ENCODE measurements at regions not wholly inside any gene's neighbourhood (a gene's known extent, or its start where the extent isn't known, plus 50 kb on each side); places are given as distances from the start of the nearest gene placed in this dataset.

DNA sequence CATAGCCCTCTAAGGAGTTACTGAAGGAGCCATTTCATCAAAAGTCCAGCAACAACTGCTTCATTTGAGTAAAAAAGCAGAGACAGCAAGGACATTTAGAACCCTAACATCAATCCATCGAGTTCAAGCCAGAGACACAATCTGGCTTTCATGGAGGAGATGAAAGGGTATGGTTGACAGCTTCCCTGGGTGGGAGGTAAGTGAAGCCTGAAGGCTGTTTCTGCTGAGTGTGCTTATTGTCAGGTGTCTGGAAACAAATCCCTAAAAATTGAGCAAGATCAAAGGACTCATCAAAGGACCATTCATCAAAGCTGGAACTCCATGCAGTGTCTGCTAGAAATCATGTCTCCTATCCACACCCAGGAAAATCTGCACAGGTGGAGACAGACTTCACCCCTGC, 104.4 kb upstream of the CCDC196 start:
- DNase-seq = no peak

DNA sequence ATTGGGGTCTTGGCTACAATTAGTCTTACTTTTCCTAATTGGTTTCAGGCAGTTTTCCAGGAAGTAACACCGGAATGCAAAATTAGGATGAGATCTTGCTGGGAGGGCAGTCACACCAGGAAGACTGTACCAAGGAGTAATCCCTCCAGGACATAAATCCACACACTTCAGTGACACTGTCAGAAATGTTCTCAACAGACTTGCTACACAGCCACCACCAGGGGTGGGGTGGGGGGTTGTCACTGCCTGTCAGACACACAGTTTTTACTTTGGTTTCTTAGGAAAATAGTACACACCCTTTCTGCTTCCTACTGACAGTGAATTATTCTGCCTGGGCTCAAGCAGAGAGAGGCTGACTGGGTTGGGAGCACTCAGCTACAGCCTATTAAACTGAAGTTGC, 102.9 kb upstream of the CCDC196 start:
- no peak for DNase-seq

DNA sequence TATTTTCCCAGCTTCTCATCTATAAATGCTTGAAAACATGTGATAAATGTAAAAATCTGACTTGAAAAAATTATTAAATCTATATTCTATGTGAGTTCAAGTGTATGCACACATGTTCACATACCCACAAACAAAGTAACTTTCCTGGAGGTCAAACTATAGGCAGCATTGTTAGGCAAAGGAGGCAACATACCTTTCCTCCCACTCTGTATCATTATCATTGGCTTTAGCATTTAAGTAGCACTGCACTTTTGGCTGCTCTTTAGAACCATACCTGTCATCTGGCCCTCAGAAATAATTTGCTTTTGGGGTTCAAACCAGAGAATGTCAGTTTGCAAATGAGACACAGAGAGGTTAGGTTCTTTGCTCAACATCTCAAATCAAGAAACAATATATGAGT, 102.4 kb upstream of the CCDC196 start:
- no peak for DNase-seq

DNA sequence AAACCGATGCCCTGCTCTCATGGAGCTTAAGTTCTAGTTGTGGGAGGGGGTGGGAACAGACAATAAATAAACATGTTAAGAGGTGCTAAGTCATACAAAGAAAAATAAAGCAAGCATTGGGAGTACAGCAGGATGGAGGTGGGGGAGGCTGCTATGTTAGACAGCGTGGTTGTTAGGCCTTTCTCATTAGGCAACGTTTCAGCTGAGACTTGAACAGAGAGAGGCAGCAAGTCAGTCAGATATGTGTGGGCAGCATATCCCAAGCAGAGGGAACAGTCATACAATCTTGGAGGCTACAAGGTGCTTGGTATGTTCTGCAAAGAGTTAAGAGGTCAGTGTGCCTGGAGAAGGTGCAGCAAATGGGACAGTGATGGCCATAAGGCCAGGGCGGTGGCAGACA, 97.7 kb upstream of the CCDC196 start:
- DNase-seq = no peak

DNA sequence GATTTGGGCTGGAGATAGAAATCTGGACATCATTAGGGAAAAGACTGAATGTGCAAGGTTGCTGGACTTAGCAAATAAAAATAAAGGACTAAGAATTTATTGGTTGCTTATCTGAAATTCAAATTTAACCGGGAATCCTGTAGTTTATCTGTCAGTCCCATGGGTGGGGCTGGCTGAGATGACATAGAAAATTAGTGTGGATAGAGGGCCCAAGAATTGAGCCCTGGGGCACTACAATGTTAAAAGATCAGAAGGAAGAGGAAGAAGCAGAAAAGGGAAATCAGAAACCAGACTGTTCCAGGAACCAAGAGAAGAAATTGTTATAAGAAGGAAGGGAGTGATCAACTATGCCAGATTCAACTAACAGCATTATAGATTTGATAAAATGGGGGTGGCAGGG, 96.7 kb upstream of the CCDC196 start:
- no peak for DNase-seq

DNA sequence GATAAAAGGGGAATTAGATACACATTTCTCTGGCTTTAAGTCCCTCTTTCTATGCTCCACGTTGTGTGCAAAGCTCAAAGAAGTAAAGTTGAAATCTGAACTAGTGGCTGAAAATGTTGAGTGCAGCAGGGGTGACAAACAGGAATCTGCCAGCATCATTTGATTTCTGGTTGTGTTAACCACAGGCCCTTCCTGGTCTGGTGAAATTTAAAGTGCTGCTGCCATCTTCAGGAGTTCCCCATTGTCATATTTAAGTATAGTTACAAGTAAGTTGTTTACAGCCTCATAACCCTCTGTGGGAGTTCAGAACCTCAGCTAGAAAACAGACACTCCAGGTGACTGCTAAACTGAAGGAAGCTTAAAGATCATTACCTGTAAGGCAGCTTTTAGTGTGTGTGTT, 90.9 kb upstream of the CCDC196 start:
- no peak for DNase-seq

DNA sequence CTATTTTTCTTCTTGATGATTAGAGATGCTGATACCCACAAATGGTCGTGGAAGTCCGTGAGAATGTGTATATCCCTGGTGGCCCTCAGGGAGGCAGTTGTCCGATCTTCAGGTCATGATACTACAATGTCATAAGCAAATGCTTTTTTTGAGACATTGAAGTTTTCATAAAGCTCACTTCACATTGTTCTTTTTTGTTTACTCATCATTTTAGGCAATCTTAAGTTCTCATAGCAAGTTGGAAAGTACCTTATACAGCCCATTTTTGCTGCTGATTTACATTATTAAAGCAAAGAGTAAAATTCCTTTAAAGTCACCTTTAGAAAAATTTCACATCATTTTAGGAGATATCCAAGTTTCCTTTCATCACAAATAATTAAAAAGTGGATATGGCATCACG, 90.0 kb upstream of the CCDC196 start:
- no peak for DNase-seq

DNA sequence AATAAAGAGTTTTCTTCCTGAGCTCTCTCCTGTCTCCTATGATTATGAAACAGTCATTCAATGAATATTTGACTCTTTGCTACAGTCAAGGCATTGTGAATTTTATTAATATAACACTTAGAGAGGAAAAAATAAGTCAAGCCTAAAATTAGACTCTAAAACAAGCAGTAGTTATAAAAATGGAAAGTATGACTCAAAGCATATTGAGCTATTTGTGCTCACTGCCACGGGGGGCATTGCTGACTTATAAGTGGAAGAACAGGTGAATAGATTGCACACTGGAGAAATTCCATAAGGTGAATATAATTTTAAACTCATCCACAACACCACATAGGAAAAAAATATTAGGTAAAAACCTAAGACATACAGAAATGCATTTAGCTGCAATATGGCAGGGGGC, 87.7 kb upstream of the CCDC196 start:
- no peak for DNase-seq

DNA sequence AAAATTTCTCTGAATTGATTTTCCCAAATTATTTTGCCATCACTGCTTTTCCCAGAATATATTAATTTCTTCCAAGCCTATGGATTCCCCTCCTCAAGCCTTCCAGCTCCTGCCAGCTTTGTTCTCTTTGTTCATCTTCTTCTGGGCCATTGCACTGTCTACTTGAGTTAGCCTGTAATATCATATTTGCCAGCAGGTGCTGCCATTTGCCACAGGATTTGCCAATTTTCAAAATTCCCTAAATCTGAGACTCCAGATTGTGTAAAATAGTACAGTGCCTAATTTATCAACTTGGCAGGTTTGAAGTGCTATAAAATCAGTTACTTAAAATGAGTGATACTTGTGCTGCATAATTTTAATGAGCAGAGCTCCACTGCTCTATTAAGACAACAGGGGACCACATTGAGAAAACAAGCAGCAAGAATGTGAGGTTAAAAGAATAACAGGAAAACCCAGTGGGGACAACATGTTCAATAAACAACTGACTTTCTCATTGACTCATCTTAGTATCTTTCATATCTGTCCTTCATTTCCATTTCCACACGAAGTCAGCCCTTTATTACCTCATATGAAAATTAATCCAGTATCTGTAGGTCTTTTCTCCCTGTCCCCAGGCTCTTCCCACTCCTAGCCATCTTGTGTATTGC, 84.6 kb upstream of the CCDC196 start:
- DNase-seq = no peak

DNA sequence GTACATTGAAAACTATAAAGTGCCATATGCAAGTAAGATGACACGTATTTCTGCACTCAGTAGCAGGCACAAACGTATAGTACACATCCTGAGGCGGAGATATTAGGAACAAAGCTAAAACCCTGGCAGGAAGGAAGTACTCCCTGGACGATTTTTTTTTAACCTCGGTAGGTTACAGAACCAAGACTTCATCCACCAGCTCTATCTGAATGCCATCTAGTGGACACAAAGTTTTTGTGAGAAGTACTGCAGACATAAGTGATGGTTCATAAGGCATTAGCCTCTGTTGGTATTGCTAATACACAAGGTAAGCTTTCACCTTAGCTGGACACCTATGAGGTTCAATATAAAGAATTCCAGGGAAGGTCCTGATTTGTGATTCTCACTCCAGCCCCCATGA, 83.0 kb upstream of the CCDC196 start:
- DNase-seq = no peak

DNA sequence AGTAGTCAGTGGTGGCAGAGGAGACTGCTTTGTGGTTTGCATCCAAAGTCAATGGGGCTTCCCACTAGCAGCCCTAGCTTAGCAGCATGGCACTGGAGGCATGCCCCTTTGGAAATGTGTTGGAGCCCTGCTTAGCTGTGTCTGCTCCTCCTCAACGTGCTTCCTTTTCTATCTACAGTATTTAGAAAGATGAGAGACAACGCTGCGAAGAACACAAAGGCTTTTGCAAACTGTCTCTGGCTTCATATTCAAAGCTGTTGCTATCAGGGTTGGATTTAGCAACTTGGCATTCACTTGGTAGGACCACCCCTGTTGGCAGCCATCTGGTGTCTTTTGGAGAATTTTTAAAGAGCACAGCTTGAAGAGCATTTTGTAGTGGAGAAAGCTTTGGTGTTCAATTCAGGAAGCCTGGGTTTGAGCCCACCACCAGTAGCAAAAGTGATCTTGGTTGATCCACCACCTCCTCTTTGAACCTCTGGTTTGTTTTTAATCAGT, 82.1 kb upstream of the CCDC196 start:
- DNase-seq = no peak

DNA sequence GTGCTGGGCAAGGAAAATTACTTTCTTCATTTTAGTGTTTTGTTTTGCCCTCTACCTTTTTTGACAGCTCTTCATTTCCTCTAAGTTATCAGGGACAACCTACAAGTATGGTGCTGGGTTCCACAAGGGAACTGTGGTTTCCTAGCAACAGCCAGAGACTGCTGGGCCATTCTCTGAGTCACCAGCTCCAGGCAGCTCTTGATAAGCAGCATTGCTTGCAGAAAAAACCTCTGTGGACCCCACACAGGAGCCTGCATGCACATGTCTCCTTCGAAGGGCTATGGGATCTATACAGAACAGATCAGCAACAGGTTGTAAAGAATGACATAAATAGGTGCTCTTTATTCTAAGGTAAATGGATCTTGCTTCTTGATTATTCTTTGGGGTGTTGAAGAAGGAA, 81.0 kb upstream of the CCDC196 start:
- no peak for DNase-seq

DNA sequence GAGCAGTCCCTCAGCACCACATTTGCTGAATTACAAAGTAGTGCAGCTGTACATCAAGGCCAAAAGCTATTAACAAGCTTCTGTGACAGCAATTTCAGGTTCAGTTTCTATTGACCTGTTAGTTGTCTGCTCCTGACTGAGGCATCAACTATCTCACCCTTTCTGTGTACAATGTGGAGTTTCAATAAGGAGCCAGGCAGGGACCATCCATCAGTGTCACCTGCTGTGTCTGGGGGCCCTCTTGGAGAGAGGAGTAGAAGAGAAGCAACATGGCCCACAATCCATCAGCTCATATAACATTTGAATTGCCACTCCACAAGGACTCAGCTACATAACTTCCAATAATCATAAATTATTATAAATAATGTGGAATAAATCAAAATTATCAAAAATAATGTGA, 72.3 kb upstream of the CCDC196 start:
- no peak for DNase-seq

DNA sequence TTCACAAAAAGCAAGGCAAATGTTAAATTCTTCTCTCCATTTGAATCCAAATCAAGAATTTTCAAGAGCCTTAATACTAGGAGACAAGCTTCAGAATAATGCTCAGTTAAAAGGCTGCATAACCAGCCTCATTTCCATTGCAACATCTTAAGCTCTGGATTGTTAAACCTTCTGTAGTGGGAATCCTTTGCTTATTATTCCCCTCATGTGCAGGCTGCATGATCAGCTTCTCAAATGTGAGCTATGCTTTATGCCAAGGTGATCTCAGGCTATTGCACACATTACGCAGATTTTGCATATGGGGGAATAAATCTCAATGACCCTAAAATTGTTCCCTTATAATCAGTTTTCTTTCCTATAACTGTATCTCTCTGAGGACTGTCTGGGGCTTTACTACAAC, 71.7 kb upstream of the CCDC196 start:
- DNase-seq = no peak

DNA sequence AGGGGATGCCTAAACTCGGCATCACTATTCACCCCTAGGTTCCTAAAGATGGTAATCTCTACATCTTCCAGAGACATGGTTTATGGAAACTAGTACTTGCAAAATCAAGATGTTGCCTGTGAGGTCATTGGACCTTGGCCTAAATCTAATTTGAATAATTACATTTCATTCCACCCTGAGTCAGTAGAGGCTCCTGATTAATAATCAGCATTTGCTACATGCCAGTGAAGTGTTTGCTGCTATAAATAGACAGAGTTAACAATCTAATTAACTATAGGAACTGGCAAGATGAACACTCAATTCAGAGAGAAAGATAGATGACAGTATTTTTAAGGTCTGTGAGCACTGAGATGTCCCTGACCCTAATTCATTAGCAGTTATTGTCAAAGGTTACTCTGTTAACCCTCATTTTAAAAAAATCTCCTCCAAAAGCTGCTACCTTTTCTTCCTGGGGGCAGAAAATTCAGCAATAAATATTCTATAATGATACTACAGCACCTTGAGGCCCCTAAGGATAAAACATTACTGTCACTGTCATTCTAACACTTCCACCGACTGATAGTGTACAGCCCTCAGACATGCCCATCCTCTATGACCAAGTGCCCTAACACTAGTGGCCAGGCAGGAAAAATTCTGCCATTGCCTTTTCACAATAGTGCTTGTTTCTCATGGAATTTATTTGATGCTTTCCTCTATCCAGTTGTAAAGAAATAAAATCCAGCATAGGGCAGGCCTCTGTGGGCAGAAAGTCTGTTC, 65.7 kb upstream of the CCDC196 start:
- no peak for DNase-seq

DNA sequence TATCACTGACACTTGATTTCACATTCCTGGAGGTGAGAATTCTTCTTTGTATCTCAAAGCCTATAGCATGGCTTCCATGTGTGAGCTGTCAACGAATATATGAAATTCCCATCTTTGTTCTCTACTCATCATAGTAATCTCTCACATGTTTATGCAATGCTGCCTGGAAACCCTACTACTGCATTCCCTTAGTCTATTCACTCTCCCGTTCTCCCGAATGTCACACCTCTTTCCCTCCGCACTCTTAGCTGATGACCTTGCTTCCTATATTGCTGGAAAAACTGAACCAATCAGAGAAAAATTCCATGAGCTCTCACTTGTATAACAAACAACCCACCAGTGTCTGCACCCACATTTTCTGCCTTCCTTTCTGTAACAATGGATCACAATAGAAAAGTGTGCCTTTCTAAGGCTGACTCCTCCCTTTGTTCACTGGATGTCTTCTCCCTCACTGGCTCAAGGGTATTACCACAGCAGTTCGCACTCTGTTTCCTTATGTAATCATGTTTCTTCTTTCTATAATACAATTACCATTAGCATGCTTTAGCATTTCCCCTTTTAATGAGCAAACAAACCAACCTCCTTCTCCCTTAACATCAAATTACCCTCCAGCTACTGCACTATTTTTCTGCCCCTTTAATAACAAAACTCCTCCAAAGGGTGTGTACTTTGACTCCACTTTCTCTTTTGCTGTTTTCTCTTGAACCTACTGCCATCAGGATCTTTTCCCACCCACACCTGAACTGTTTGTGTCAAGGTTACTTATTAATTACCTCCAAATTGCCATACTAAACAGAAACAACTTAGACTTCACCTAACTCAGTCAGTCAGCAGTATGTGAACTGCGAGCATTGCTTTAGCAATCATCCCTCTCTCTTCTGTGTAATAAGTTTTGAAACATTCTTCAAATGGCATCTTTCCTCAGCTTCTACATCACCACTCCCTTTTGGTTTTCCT, 63.9 kb upstream of the CCDC196 start:
- DNase-seq = no peak

DNA sequence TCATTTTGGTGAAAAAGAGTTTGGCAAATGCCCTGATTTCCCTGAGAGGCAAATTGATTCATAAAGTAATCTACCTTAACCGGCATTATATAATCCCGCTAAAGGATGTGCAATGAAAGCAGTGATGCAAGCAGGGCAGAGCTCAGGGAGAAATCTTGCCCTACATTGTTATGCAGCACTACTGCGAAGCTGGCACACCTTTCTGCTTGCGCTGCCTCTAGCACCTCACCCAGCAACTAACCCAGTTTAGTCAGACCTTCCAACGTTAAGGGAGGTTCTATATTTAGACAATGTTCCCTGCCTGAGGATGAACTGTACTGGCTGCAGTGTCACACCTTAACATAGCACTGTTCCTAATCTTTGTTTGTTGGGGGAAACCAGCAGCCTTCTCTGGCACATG, 60.8 kb upstream of the CCDC196 start:
- DNase-seq = no peak

DNA sequence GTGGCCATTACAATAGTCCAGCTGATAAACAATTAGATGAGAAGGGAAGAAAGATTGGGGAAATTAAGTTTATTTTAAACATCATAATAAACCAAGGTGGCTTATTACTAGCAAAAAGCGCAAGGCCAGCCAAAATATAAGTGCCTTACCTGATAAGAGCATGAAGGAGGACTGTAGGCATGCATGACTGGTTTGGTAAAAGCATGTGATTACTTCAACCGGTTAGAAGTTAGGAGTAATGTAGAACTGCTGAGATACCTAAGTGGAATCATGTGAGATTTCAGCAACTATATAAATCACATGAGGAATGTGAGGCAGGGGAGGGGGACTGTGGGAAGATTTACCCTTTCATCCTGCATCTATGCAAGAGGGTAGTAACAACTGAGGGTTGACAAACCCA, 59.7 kb upstream of the CCDC196 start:
- DNase-seq = no peak

DNA sequence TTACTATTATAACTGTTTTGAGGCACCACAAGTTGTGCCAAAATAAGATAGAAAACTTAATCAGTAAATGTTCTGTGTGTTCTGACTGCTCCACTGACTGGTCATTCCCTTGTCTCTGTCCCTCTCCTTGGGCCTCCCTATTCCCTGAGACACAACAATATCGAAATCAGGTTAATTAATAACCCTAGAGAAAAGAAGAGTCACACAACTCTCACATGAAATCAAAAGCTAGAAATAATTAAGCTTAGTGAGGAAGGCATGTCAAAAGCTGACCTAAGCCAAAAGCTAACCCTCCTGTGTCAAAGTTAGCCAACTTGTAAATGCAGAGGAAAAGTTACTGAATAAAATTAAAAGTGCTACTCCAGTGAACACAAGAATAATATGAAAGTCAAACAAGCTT, 53.8 kb upstream of the CCDC196 start:
- DNase-seq = no peak

DNA sequence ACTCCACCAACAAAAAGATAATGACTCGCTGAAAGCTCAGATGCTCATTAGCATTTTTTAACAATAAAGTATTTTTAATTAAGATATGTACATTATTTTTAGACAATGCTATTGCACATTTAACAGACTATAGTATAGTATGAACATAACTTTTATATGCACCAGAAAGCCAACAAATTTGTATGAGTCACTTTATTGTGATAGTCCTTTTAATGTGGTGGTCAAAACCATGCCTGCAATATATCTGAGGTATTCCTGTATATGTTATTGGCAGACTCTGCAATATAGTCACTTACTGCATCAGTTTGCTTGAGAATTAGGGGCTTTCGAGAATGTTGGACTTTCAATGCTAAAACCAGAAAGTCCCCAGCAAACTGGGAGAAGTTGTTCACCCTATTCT, 51.7 kb upstream of the CCDC196 start:
- DNase-seq = no peak

DNA sequence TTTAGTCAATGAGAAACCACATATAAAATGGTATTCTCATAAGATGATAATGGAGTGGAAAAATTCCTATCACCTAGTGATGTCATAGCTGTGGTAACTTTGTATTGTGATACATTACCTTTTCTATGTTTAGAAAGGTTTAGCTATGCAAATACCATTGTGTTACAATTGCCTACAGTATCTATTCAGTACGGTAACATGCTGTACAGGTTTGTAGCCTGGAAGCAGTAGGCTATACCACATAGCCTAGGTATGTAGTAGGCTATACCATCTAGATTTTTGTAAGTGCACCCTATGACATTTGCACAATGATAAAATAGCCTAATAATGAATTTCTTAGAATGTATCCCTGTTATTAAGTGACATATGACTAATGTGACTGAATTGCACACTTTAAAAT, 50.5 kb upstream of the CCDC196 start:
- DNase-seq = no peak
